T-helper 1 cell treated with Interleukin-12 subunit alpha and Interleukin-12 subunit beta and Interleukin-4 antibody, amounts not matched to agents 30 μg/mL and 1 μg/mL, for 36 hours (primary cell): ENCODE measurements at regions not wholly inside any gene's neighbourhood (a gene's known extent, or its start where the extent isn't known, plus 50 kb on each side); places are given as distances from the start of the nearest gene placed in this dataset.

Source experiments
- H3K27ac Mint-ChIP-seq: one replicate; pipeline ENCODE4 v1.8.0; 2021; ENCODE audit warnings: mild to moderate bottlenecking, mixed read lengths
- H3K27me3 Mint-ChIP-seq: one replicate; pipeline ENCODE4 v1.8.0; 2021; ENCODE audit warnings: low read depth, mixed read lengths
- H3K36me3 Mint-ChIP-seq: one replicate; pipeline ENCODE4 v1.8.0; 2021; ENCODE audit warnings: low read depth, mixed read lengths
- H3K4me1 Mint-ChIP-seq: one replicate; pipeline ENCODE4 v1.8.0; 2021; ENCODE audit warnings: low read depth, mixed read lengths
- H3K4me3 Mint-ChIP-seq: one replicate; pipeline ENCODE4 v1.8.0; 2021; ENCODE audit warnings: mild to moderate bottlenecking, moderate library complexity, mixed read lengths
- H3K9me3 Mint-ChIP-seq: one replicate; pipeline ENCODE4 v1.8.0; 2021; ENCODE audit warnings: mixed read lengths

DNA sequence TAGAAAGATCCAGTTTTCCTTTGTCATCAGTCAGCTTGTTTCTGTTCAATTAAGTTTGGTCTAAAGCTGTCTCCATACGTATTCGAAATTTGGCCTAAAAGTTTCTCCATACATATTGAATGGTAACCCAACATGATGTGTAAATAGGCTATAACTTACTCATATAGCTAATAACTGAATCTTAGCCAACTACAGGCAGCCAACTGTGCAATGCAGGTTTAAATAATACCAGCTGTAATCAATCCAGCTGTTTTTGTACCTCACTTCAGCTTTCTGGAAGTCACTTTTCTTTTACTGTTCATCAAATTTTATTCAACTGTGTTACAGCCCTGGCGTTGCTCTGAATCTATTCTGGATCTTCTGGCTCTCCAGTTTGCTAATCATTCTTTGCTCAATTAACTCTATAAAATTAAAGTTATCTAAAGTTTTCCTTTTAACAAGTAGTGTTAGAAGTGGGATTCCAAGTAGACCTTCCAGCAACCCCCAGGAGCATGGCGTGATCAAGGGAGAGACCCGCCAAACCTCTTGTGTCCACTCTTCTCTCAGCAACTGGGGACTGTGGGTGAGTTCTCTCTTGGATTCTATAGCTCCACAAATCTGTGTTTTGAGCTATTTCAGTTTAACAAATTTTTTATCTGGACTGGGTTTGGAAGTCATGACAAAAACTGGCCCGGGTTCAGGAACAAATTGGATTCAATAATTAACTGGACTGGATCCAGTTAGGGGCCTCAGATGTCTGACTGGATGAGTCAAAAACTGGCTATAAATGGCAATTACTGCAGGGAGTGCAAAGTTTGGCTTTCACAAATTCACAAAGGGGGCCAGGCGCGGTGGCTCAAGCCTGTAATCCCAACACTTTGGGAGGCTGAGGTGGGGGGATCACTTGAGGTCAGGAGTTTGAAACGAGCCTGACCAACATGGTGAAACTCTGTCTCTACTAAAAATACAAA lies 329.7 kb upstream of the ST6GAL2 start:
- no peak overlapping the region for H3K27ac Mint-ChIP-seq
- H3K36me3 Mint-ChIP-seq = no peaks in the 10 kb centered on the region
- H3K4me1 Mint-ChIP-seq = no peaks in the 10 kb centered on the region
- H3K9me3 Mint-ChIP-seq = no peaks in the 10 kb centered on the region
- no peaks in the 10 kb centered on the region for H3K27me3 Mint-ChIP-seq
- no peak overlapping the region for H3K4me3 Mint-ChIP-seq

DNA sequence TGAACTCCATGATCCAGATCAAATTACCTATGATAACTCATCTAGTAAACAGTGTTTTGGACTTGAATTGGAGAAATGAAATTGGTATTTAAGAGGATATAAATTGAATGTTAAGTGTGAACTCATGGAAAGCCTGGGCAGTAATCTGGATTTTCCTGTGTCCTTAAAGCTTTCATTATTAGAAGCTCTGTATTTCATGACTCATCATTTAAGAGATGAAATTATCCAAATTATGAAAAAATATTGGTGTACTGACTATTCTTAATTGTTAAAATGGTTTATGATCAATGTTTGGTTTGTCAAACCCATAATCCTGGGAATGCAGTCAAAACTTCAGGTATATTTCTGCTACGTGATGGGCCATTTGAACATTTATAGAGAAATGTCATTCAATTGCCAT lies 332.2 kb upstream of the ST6GAL2 start:
- no peak overlapping the region for H3K27ac Mint-ChIP-seq
- no peaks in the 10 kb centered on the region for H3K4me1 Mint-ChIP-seq
- H3K36me3 Mint-ChIP-seq = no peaks in the 10 kb centered on the region
- H3K27me3 Mint-ChIP-seq = no peaks in the 10 kb centered on the region
- H3K9me3 Mint-ChIP-seq = no peaks in the 10 kb centered on the region
- no peak overlapping the region for H3K4me3 Mint-ChIP-seq

DNA sequence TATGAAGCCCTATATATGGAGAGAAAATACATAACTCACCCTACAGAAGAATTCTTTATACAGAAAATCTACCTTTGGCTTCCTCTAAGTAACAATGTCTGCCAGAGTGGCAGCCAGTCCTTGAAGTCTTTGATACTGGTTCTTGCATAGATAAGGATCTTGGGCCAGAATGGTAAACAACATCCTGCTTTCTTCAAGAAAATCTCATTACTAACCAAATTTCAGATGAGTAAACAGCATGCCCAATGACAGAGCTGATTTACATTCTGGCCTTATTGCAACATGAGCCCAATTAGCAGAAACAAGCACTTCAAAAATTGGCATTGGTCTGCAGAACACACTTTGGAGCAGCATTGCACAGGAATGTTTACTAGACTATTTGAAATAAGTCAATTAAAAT lies 336.5 kb upstream of the ST6GAL2 start:
- Mint-ChIP-seq H3K4me3 (no peak overlapping the region), H3K36me3 (no peaks in the 10 kb centered on the region), H3K27me3 (no peaks in the 10 kb centered on the region), H3K9me3 (no peaks in the 10 kb centered on the region), H3K4me1 (no peaks in the 10 kb centered on the region), H3K27ac (no peak overlapping the region)

- H3K27ac Mint-ChIP-seq = no peak overlapping the region
- H3K4me1 Mint-ChIP-seq = no peaks in the 10 kb centered on the region
- peaks cover 4% of the 10 kb centered on the region for H3K9me3 Mint-ChIP-seq
- H3K36me3 Mint-ChIP-seq = no peaks in the 10 kb centered on the region
- H3K27me3 Mint-ChIP-seq = no peaks in the 10 kb centered on the region
- no peak overlapping the region for H3K4me3 Mint-ChIP-seq
Measured at GRCh38 chr2:107235491-107236254, 349.7 kb upstream of the ST6GAL2 start.

GRCh38 chr2:107242811-107243210 lies 356.8 kb upstream of the ST6GAL2 start:
- H3K27me3 Mint-ChIP-seq = no peaks in the 10 kb centered on the region
- no peaks in the 10 kb centered on the region for H3K9me3 Mint-ChIP-seq
- no peak overlapping the region for H3K4me3 Mint-ChIP-seq
- H3K36me3 Mint-ChIP-seq = no peaks in the 10 kb centered on the region
- H3K4me1 Mint-ChIP-seq = no peaks in the 10 kb centered on the region
- no peak overlapping the region for H3K27ac Mint-ChIP-seq

GRCh38 chr2:107248932-107249331 lies 363.0 kb upstream of the ST6GAL2 start:
- Mint-ChIP-seq H3K36me3 (no peaks in the 10 kb centered on the region), H3K4me3 (no peak overlapping the region), H3K9me3 (no peaks in the 10 kb centered on the region), H3K27me3 (no peaks in the 10 kb centered on the region), H3K4me1 (no peaks in the 10 kb centered on the region), H3K27ac (no peak overlapping the region)

DNA sequence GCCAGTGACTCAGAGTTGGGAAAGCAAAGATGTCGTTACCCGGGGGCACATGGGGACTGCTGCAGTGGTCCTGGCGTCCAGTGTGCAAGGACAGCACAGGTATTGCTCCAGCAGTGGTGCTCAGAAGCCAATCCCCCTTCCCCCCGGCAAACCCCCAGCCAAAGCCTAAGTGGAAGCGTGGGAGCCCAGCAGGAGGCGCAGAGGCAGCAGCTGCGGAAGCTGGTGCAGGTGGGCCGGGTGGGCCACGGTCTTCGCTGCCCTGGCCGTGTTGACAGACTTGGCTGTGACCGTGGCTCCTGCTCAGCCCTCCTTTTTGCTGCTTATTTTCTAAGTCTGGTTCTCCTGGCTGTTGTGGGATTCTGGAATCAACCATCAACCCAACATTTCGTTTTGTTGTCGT lies 369.8 kb upstream of the ST6GAL2 start:
- Mint-ChIP-seq H3K9me3 (no peaks in the 10 kb centered on the region), H3K36me3 (no peaks in the 10 kb centered on the region), H3K4me1 (no peaks in the 10 kb centered on the region), H3K4me3 (no peak overlapping the region), H3K27me3 (no peaks in the 10 kb centered on the region), H3K27ac (no peak overlapping the region)

- Mint-ChIP-seq H3K9me3 (no peaks in the 10 kb centered on the region), H3K4me1 (no peaks in the 10 kb centered on the region)
Measured at GRCh38 chr2:107258531-107259407, 372.8 kb upstream of the ST6GAL2 start.

DNA sequence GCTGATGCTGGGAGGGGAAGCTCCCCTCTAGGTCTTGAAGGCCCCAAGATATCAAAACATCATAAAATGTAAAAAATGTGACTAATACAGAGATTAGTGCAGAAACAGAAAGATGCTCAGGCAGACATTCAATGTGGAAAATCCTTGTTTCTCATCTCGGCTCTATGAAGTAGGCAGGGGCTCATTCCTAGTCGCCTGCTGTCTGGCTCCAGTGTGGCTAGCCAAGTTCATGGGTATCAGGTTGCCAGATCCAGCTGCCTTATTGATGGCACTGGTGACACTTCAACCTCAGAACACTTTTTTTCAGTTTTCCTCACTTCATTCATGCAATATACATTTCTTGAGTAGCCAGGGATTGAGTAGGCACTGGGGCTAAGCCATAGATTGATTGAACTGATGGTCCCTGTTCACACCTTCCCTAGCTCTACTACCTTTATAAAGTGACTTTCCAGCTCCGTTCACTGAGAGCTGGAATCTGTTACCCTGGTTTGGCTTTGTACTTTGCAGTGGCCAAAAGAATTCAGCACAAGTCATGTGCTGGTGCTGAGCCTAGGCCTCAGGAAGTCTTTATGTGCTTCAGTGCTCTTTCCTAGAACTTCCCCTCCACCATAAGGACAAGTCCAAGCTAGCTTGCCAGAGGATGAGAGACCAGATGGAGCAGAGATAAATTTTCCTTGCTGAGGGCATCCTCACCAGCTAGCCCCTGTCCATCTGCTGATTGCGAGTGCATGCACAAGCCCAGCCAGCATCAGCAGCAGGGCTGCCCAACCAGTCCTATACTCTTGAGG lies 373.6 kb upstream of the ST6GAL2 start:
- Mint-ChIP-seq H3K27ac (no peak overlapping the region), H3K4me1 (no peaks in the 10 kb centered on the region), H3K36me3 (no peaks in the 10 kb centered on the region), H3K27me3 (no peaks in the 10 kb centered on the region), H3K9me3 (no peaks in the 10 kb centered on the region), H3K4me3 (no peak overlapping the region)

More at GRCh38 chr2:107258531-107259407, 372.8 kb upstream of the ST6GAL2 start:
- H3K27ac Mint-ChIP-seq = no peak overlapping the region
- H3K36me3 Mint-ChIP-seq = no peaks in the 10 kb centered on the region
- no peak overlapping the region for H3K4me3 Mint-ChIP-seq
- H3K27me3 Mint-ChIP-seq = no peaks in the 10 kb centered on the region

DNA sequence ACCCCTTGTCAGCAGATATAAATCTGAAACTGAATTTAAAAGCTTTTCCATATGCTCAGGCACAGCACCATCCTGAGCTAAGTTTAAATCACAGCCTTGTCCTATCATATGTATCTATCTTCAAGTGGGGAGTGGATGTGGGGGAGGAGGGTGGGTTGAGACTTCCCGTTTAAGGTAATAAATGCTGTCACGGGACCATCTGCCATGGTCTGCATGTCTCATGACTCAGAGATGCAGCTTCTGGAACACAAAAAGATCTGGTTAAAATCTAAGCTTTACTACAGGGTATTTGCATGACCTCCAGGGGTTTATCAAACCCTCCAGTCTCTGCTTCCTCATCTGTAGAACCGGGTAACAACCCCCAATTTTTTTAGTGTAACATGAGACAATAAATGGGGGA lies 377.7 kb upstream of the ST6GAL2 start:
- Mint-ChIP-seq H3K9me3 (no peaks in the 10 kb centered on the region), H3K4me3 (no peak overlapping the region), H3K27me3 (no peaks in the 10 kb centered on the region), H3K36me3 (no peaks in the 10 kb centered on the region), H3K4me1 (no peaks in the 10 kb centered on the region), H3K27ac (no peak overlapping the region)

DNA sequence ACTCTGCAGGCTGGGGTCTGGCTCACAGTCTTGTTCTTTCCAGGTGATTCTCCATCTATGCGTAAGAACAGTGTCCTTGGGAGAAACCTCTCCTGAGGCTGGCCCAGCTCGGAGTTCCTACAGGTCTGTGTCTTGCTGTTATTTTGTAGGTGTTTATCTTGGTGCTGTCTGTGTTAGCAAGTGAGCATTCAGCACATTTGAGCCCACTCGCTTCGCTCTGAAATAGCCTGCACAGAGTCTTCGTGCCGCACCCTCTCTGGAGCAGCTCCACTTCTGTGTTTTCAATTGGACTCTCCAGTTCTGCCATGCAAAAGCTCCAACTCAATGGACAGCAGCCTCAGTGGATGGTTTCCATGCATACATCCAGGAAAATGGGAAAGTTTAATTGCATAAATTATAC lies 378.2 kb upstream of the ST6GAL2 start:
- Mint-ChIP-seq H3K4me1 (no peaks in the 10 kb centered on the region), H3K9me3 (no peaks in the 10 kb centered on the region), H3K27ac (no peak overlapping the region), H3K27me3 (no peaks in the 10 kb centered on the region), H3K36me3 (no peaks in the 10 kb centered on the region), H3K4me3 (no peak overlapping the region)

DNA sequence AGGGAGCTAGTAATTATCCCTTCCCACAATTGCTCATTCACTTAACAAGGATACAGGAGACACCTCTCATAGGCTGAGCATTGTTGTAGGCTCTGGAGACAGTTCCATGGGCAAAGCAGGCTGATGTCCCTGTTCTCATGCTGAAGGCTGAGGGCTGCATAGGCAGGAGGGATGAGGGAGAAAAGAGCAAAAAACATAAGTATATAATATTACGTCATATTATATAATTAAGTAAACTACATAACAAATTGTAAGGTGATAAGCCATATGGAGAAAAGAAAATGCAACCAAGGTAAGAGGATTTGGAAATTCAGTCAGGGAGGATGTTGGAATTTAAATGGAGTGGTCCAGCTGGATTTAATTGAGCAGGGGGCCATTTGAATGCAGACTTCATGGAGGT lies 380.6 kb upstream of the ST6GAL2 start:
- Mint-ChIP-seq H3K9me3 (no peaks in the 10 kb centered on the region), H3K36me3 (no peaks in the 10 kb centered on the region), H3K4me1 (no peaks in the 10 kb centered on the region), H3K27ac (no peak overlapping the region), H3K27me3 (no peaks in the 10 kb centered on the region), H3K4me3 (no peak overlapping the region)

- Mint-ChIP-seq H3K4me1 (no peaks in the 10 kb centered on the region), H3K36me3 (no peaks in the 10 kb centered on the region), H3K4me3 (no peak overlapping the region), H3K27ac (no peak overlapping the region), H3K27me3 (no peaks in the 10 kb centered on the region), H3K9me3 (no peaks in the 10 kb centered on the region)
Measured at GRCh38 chr2:107267086-107267485, 381.1 kb upstream of the ST6GAL2 start.

DNA sequence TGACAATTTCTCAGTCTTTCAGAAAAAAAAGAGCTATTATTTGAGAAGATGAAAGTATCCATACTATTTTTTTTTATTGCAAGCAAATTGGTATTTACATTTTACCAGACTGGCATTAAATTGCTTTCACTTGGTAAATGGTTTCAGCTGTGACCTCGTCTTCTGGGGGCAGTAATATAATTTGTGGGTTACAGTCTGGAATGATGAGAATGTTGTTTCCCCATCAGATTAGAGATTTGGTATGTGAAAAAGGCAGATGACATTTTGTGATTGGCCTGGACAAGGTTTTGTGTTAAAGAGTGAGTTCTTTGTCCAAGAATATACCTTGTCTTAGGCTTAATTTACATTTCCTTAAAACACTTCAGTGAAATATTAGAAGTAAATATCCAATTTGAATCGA lies 390.1 kb upstream of the ST6GAL2 start:
- Mint-ChIP-seq H3K27ac (no peak overlapping the region), H3K4me1 (no peaks in the 10 kb centered on the region), H3K4me3 (no peak overlapping the region), H3K27me3 (no peaks in the 10 kb centered on the region), H3K36me3 (no peaks in the 10 kb centered on the region), H3K9me3 (no peaks in the 10 kb centered on the region)
